ENCODE measurements at regions not wholly inside any gene's neighbourhood (a gene's known extent, or its start where the extent isn't known, plus 50 kb on each side); places are given as distances from the start of the nearest gene placed in this dataset.
"Not testable (repeated sequence)": the region's sequence is repeated elsewhere in the genome, so short reads cannot be mapped to it uniquely, and the experiment has no call there.

DNA sequence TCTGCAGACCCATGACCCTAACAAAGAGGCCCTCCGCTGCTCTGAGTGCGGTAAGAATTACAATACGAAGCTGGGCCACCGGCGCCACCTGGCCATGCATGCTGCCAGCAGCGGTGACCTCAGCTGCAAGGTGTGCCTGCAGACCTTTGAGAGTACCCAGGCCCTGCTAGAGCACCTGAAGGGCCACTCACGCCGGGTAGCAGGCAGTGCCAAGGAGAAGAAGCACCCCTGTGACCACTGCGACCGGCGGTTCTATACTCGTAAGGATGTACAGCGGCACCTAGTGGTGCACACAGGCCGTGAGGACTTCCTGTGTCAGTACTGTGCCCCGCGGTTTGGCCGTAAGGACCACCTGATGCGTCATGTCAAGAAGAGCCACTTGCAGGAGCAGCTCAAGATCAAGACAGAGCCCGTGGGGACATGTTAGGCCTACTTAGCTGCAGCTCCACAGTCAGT is 254.7 kb downstream of the NKX6-1 start:
- TF ChIP-seq, protein P1, sequence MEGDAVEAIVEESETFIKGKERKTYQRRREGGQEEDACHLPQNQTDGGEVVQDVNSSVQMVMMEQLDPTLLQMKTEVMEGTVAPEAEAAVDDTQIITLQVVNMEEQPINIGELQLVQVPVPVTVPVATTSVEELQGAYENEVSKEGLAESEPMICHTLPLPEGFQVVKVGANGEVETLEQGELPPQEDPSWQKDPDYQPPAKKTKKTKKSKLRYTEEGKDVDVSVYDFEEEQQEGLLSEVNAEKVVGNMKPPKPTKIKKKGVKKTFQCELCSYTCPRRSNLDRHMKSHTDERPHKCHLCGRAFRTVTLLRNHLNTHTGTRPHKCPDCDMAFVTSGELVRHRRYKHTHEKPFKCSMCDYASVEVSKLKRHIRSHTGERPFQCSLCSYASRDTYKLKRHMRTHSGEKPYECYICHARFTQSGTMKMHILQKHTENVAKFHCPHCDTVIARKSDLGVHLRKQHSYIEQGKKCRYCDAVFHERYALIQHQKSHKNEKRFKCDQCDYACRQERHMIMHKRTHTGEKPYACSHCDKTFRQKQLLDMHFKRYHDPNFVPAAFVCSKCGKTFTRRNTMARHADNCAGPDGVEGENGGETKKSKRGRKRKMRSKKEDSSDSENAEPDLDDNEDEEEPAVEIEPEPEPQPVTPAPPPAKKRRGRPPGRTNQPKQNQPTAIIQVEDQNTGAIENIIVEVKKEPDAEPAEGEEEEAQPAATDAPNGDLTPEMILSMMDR (IDR thresholded peaks at IDR 0.05): not testable (repeated sequence)
- not testable (repeated sequence) for TF ChIP-seq POLR2A (IDR thresholded peaks at IDR 0.05)
